ENCODE measurements at regions not wholly inside any gene's neighbourhood (a gene's known extent, or its start where the extent isn't known, plus 50 kb on each side); places are given as distances from the start of the nearest gene placed in this dataset.
"Not testable (repeated sequence)": the region's sequence is repeated elsewhere in the genome, so short reads cannot be mapped to it uniquely, and the experiment has no call there.

- no peak for DNase-seq
These were observed 72.8 kb upstream of the CUX1 start for GRCh38 chr7:101744588-101744987.

- no peak for DNase-seq
These were observed 71.1 kb upstream of the CUX1 start for GRCh38 chr7:101746314-101746713.

GRCh38 chr7:101747053-101747878, 70.2 kb upstream of the CUX1 start:
- no peak for DNase-seq

- DNase-seq = no peak
These were observed 69.5 kb upstream of the CUX1 start for GRCh38 chr7:101747879-101748345.

GRCh38 chr7:101749891-101750290, 67.5 kb upstream of the CUX1 start:
- DNase-seq = no peak

GRCh38 chr7:101753316-101753715, 64.1 kb upstream of the CUX1 start:
- DNase-seq = no peak

GRCh38 chr7:101754424-101755159, 62.8 kb upstream of the CUX1 start:
- DNase-seq = no peak

GRCh38 chr7:101757879-101758278, 59.5 kb upstream of the CUX1 start:
- DNase-seq = no peak

GRCh38 chr7:101758519-101758918, 58.9 kb upstream of the CUX1 start:
- not testable (repeated sequence) for DNase-seq

- no peak for DNase-seq
These were observed 53.2 kb upstream of the CUX1 start for GRCh38 chr7:101764221-101764620.

- DNase-seq = no peak
These were observed 49.9 kb upstream of the CUX1 start for GRCh38 chr7:101767544-101767943.

Measured in effector CD4-positive, alpha-beta T cell (primary cell).